ENCODE measurements at regions not wholly inside any gene's neighbourhood (a gene's known extent, or its start where the extent isn't known, plus 50 kb on each side); places are given as distances from the start of the nearest gene placed in this dataset.

GRCh38 chr5:102638316-102638715 lies 116.8 kb upstream of the PAM start:
- TF ChIP-seq POLR2A (IDR thresholded peaks at IDR 0.05; ENCODE audit: low read length), result no peak
- no peak for TF ChIP-seq MAX (IDR thresholded peaks at IDR 0.05)
- no peak for TF ChIP-seq EP300 (IDR thresholded peaks at IDR 0.05)
- TF ChIP-seq CTCF (IDR thresholded peaks at IDR 0.05), result no peak
- TF ChIP-seq RAD21 (conservative IDR thresholded peaks at IDR 0.05 in 1 of 2, IDR thresholded peaks at IDR 0.05 in 1 of 2), result no peak
